ENCODE measurements at regions not wholly inside any gene's neighbourhood (a gene's known extent, or its start where the extent isn't known, plus 50 kb on each side); places are given as distances from the start of the nearest gene placed in this dataset.
"Not testable (repeated sequence)": the region's sequence is repeated elsewhere in the genome, so short reads cannot be mapped to it uniquely, and the experiment has no call there.

DNA sequence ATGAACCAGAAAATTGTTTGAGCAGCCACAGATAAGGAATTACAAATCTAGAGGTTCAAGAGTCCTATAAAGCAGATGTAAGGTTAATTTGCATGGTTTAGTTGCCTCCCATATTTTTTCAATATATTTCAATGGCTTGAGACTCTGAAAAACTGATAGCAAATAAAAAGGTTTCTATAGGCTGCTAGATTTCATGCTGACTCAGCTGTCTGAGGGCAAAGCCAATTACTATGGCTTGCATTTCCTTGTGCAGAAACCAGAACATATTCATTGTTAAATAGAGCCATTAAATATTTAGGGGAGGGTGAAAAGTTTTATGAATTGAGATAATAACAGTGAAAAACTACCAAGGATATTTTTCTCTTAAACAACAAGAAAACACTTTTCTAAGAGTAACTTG lies 278.1 kb upstream of the CADM2 start:
- ATAC-seq: no peak

DNA sequence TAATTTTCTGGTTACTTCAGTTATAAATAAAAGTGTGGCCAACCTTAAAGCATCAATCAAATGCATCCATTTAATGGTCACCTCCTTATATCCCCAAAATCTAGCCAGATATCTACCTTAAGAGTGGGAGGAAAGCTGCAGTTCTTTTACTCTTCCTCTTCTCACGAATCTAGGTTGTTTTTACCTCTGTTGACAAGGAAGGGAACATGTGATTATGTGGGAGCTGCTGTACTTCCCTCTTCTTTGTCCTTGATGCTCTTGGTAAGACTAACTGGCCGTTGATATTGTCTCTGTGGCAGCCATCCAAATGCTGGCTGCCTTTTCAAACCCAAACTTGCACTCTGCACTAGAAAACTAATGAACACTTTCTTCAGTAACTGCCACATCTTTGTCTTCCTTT lies 275.3 kb upstream of the CADM2 start:
- no peak for ATAC-seq

- no peak for ATAC-seq
These were observed 273.3 kb upstream of the CADM2 start for GRCh38 chr3:84685467-84685866.

DNA sequence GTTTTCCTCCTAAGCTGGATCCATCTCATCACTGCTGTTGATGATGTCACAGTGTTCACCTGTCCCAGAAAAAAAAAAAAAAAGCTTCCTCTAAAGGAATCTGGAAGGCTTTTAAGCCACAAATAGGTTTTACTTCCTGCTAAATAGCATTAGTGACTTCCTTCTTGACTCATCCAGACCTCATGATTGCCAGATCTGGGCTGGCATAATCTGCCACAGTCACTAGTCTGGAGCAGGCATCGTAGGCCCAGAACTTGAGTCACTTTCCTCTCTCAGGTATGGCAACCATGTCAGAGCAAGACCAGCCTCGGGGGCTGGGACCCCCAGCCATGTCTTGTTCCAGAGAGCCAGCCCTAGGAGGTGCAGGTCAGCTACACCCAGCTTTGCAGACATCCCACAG lies 266.5 kb upstream of the CADM2 start:
- no peak for ATAC-seq

- ATAC-seq: not testable (repeated sequence)
These were observed 248.5 kb upstream of the CADM2 start for GRCh38 chr3:84710288-84710687.

DNA sequence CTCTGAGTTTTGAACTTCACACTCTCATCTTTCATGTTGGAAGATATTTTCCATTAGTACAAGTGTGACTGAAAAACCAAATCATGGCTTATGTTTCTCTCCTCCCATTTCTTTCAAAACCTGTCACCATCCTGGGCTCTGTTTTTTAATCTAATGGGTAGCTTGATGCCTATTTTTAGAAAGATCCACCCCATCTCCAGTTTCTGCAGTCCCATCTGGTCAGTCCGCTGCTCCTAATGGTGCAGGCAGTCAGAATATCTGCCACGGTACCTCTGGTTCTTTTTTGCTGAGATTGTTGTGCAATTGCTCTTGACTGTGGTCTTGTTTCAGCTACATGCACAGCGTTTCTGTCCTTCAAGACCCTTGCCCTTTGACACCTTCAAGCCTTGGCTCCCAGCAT lies 240.9 kb upstream of the CADM2 start:
- ATAC-seq: no peak

- no peak for ATAC-seq
These were observed 233.9 kb upstream of the CADM2 start for GRCh38 chr3:84724877-84725276.

GRCh38 chr3:84727616-84728015 lies 231.2 kb upstream of the CADM2 start:
- no peak for ATAC-seq

- ATAC-seq: not testable (repeated sequence)
These were observed 224.1 kb upstream of the CADM2 start for GRCh38 chr3:84734731-84735130.

DNA sequence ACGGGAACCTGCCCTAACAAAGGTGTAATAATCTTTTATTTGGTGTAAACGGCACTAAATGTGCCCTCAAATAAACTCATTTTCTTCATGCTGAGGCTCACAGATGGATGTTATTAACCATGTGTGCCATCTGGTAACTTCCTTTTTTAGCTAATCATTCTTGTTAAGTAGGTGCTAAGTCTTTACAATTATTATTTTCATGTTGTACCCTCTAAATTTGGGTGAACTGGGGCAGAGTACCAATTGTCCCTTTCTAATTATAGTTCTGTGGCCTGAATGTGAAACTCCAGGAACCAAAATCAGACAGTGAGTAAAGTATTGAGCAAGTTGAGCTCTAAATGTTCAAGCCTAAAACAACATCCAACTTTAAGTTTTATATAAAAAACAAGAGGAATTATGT lies 220.7 kb upstream of the CADM2 start:
- ATAC-seq: no peak

DNA sequence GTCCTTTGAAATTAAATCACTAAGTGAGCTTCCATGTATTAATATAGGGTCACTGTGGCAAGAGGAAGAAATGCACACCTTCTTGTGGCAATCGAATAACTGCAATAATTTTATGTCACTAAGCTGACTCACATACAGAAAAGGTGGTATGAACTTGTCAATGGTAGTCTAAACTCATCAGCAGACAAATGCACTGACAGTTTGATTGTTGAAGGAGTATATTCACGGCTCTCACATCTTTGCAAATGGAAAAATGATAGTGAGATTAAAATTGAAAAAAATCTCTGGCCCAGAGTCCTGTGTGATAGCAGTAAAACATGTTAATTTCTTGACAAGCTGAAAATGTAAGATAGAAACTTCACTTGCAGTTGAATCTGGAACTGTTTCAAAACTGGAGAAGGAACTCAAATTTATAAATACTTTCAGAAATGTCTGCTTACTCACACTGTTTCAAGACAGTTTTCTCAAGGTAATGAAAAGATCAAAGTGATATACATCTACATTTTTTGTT lies 215.8 kb upstream of the CADM2 start:
- no peak for ATAC-seq

DNA sequence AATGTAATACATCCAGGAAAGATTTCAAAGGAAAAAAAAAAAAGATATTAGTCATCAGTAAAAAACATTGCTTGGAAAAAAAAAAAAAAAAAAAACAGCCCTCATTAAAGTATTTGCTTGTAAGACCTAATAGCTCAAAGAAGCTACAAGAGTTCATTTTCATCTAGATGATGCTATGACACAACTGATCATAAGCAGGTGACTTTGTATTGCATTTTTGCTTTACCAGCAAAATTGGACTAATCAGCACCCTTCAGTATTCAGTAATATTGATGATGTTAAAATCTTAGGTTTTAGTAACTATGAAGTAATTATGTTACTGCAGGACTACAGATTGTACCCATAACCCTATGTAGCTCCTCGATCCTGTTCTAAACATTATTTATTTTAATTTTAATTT lies 214.7 kb upstream of the CADM2 start:
- no peak for ATAC-seq

GRCh38 chr3:84755860-84756259 lies 202.9 kb upstream of the CADM2 start:
- ATAC-seq: no peak

DNA sequence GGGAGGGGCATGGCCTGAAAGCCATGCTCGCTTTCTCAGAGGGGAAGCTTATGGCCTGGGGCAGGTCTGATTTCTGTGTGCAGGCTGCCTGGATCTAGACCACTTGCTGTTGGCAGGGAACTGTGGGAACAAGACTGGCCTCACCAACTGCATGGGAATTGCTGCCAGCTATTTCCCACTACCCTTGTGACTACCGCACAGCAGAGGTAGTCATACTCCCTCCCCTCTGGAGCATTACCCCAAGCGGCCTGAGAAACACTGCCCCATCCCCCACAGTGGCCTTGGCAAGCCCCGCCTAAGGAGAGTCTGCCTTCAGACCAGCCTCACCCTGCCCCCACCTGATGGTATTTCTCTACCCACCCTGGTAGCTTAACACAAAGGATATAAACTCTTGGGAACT lies 199.4 kb upstream of the CADM2 start:
- ATAC-seq: no peak

GRCh38 chr3:84772841-84773240 lies 185.9 kb upstream of the CADM2 start:
- ATAC-seq: no peak

- no peak for ATAC-seq
These were observed 175.5 kb upstream of the CADM2 start for GRCh38 chr3:84783281-84783680.

GRCh38 chr3:84789961-84790360 lies 168.8 kb upstream of the CADM2 start:
- ATAC-seq: no peak

DNA sequence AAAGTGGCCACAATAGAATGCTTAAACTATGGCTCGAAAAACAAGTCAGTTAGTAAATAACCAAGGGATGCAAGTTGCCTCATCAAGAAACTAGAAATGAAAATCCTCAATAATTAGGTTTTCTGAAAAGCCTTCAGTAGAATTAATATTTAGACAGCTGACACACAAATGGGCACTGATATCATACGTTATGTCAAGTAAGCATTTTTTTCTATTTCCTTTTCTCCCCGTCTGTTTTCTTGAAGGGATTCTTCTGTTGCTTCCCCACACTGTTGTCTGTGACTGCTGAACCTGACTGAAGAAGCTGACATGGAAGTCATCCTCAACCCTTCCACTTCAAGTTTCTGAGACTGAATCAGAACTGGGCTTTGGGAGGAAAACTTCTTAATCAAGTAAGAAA lies 151.8 kb upstream of the CADM2 start:
- no peak for ATAC-seq

GRCh38 chr3:84820126-84820525 lies 138.7 kb upstream of the CADM2 start:
- ATAC-seq: no peak

DNA sequence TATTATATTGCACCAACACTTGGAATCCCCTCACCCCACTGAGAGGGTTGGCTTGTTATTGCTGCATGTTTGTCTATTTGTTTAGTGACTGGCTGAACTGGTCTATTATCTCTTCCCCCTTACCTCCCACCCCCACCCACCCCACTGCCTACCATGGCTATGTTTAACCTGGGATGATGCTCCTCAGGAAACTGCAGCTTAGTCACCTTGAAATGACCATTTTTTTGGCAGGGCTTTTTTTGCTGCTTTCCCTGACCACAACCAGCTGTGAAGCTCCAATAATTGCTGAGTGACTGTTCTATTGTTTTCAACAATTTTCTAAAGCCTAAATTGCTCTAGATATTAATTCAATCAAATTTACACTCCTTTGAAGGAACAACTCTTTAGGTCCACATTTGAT lies 137.9 kb upstream of the CADM2 start:
- no peak for ATAC-seq

GRCh38 chr3:84825817-84826216 lies 133.0 kb upstream of the CADM2 start:
- no peak for ATAC-seq

DNA sequence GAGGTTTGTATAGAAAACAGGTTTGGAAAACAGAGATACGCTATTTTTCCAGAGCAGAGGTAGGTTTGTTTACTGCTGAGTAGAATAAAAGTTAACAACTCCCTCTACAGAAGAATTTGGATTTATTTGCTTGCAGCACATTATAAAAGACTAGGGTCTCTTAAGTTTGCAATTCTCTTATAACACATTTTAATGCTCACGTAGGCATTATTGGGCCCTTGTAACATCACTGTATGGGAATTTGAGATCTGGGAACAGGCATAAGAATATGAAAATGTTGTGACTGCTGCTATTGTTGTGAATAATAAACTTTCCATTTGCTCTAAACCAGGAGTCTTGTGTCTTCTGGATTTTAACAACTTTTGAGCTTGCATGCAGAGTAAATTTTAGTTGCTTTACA lies 128.3 kb upstream of the CADM2 start:
- no peak for ATAC-seq

GRCh38 chr3:84835366-84835765 lies 123.4 kb upstream of the CADM2 start:
- ATAC-seq: no peak

GRCh38 chr3:84836961-84837360 lies 121.8 kb upstream of the CADM2 start:
- ATAC-seq: no peak

- no peak for ATAC-seq
These were observed 81.7 kb upstream of the CADM2 start for GRCh38 chr3:84877092-84877491.

DNA sequence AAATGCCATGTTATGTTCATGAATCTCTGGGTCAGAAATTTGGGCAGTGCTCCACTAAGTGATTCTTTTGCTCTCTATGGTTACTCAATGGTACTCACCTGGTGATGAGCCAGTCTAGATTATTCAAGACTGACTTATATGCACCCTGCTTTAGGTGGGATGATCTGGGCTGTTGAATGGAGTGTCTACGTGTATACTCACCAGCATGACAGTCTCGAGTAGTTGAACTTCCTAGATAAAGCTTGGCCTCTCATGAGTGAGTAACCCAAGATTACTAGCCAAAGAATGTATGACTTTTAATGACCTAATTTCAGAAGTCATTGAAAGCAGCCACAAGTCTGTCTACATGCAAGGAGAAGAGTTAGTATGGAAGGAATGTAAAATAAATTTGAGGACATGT lies 77.5 kb upstream of the CADM2 start:
- ATAC-seq: no peak
